Skin epidermis (tissue), 12 donors: ENCODE measurements at regions not wholly inside any gene's neighbourhood (a gene's known extent, or its start where the extent isn't known, plus 50 kb on each side); places are given as distances from the start of the nearest gene placed in this dataset.

Experiments
- H3K27ac ChIP-seq, 21 experiments: fragments of 200-600 bp; sonication (generic) in 11 of 21; one replicate each; pipeline ENCODE4 v1.5.0; 2020; ENCODE audit warnings: mild to moderate bottlenecking in 3 of 21, inconsistent platforms in 2 of 21, moderate library complexity in 2 of 21
- H3K4me3 ChIP-seq, 7 experiments: fragments of 200-600 bp; sonication (generic) in 2 of 7; one replicate each; pipeline ENCODE4 v1.5.0; 2020; ENCODE audit warnings: inconsistent platforms in 2 of 7, mild to moderate bottlenecking in 2 of 7, moderate library complexity in 1 of 7

GRCh38 chr6:170019818-170020583 lies 268.6 kb downstream of the ERMARD start:
- no peak overlapping the region for H3K4me3 ChIP-seq
- peak overlapping the region in 13 of 21 experiments; percentile 7 to 75 (median 46) for H3K27ac ChIP-seq

GRCh38 chr6:170018936-170019817 lies 267.8 kb downstream of the ERMARD start:
- H3K27ac ChIP-seq: peak overlapping the region in 14 of 21 experiments; percentile 7 to 75 (median 61)
- no peak overlapping the region for H3K4me3 ChIP-seq

- no peak overlapping the region for H3K4me3 ChIP-seq
- H3K27ac ChIP-seq: peak overlapping the region in 11 of 21 experiments; percentile 5 to 75 (median 65)
Observed at GRCh38 chr6:170018422-170018935, 267.1 kb downstream of the ERMARD start.

GRCh38 chr6:170017603-170018320 lies 266.3 kb downstream of the ERMARD start:
- Histone ChIP-seq H3K27ac (peak overlapping the region in 1 of 21 experiments; percentile 75), H3K4me3 (no peak overlapping the region)

GRCh38 chr6:170013815-170014214 lies 262.4 kb downstream of the ERMARD start:
- no peak overlapping the region for H3K4me3 ChIP-seq
- H3K27ac ChIP-seq: no peak overlapping the region

GRCh38 chr6:170012037-170012330 lies 260.6 kb downstream of the ERMARD start:
- no peak overlapping the region for H3K27ac ChIP-seq

GRCh38 chr6:170011204-170012036 lies 260.0 kb downstream of the ERMARD start:
- Histone ChIP-seq H3K27ac (no peak overlapping the region), H3K4me3 (no peak overlapping the region)

More at GRCh38 chr6:170012037-170012330, 260.6 kb downstream of the ERMARD start:
- H3K4me3 ChIP-seq: no peak overlapping the region

GRCh38 chr6:170010665-170011203 lies 259.3 kb downstream of the ERMARD start:
- Histone ChIP-seq H3K4me3 (no peak overlapping the region), H3K27ac (peak overlapping the region in 1 of 21 experiments; percentile 18)

- no peak overlapping the region for H3K27ac ChIP-seq
- H3K4me3 ChIP-seq: no peak overlapping the region
Observed at GRCh38 chr6:170008294-170008785, 256.9 kb downstream of the ERMARD start.

- Histone ChIP-seq H3K4me3 (no peak overlapping the region), H3K27ac (no peak overlapping the region)
Observed at GRCh38 chr6:170007468-170008293, 256.3 kb downstream of the ERMARD start.

GRCh38 chr6:170006900-170007467 lies 255.6 kb downstream of the ERMARD start:
- H3K4me3 ChIP-seq: no peak overlapping the region
- no peak overlapping the region for H3K27ac ChIP-seq

- H3K27ac ChIP-seq: no peak overlapping the region
- no peak overlapping the region for H3K4me3 ChIP-seq
Observed at GRCh38 chr6:170006071-170006899, 254.9 kb downstream of the ERMARD start.

- H3K27ac ChIP-seq: no peak overlapping the region
Observed at GRCh38 chr6:170005665-170006064, 254.2 kb downstream of the ERMARD start.

GRCh38 chr6:170004585-170005210 lies 253.3 kb downstream of the ERMARD start:
- no peak overlapping the region for H3K4me3 ChIP-seq
- no peak overlapping the region for H3K27ac ChIP-seq

More at GRCh38 chr6:170005665-170006064, 254.2 kb downstream of the ERMARD start:
- no peak overlapping the region for H3K4me3 ChIP-seq

GRCh38 chr6:170003451-170004160 lies 252.2 kb downstream of the ERMARD start:
- no peak overlapping the region for H3K27ac ChIP-seq
- H3K4me3 ChIP-seq: no peak overlapping the region

GRCh38 chr6:170003027-170003426 lies 251.6 kb downstream of the ERMARD start:
- no peak overlapping the region for H3K4me3 ChIP-seq
- H3K27ac ChIP-seq: no peak overlapping the region
